ENCODE measurements at regions not wholly inside any gene's neighbourhood (a gene's known extent, or its start where the extent isn't known, plus 50 kb on each side); places are given as distances from the start of the nearest gene placed in this dataset.
"Not testable (repeated sequence)": the region's sequence is repeated elsewhere in the genome, so short reads cannot be mapped to it uniquely, and the experiment has no call there.

GRCh38 chr1:86798608-86799291 lies 94.4 kb downstream of the SH3GLB1 start:
- DNase-seq (no peak), ATAC-seq (peak; percentile 72)
- CTCF ChIA-PET: interaction anchor here (0.6 kb wide), 1 partner anchor 1840 kb away, joined by 5 read pairs; no protein-coding TSS in a partner anchor
- intact Hi-C loops (cut with DNase I, micrococcal nuclease): no loop called here
- no peaks in the 10 kb centered on the region for H3K36me3 Mint-ChIP-seq (ENCODE audit: low read depth)
- H3K27ac Mint-ChIP-seq: no peak overlapping the region
- no peak overlapping the region for H3K4me3 Mint-ChIP-seq
- H3K9me3 Mint-ChIP-seq (ENCODE audit: low read depth): peaks cover 2% of the 10 kb centered on the region
- no peaks in the 10 kb centered on the region for H3K27me3 Mint-ChIP-seq
- POLR2A ChIA-PET: no interaction called here
- no peaks in the 10 kb centered on the region for H3K4me1 Mint-ChIP-seq

GRCh38 chr1:86803641-86804040 lies 99.3 kb downstream of the SH3GLB1 start:
- H3K36me3 Mint-ChIP-seq (ENCODE audit: low read depth); intact Hi-C loops (cut with DNase I, micrococcal nuclease); H3K4me3 Mint-ChIP-seq; ATAC-seq; POLR2A ChIA-PET; H3K27ac Mint-ChIP-seq; CTCF ChIA-PET; H3K9me3 Mint-ChIP-seq (ENCODE audit: low read depth); H3K27me3 Mint-ChIP-seq; H3K4me1 Mint-ChIP-seq; DNase-seq: not testable (repeated sequence)

- CTCF ChIA-PET; H3K4me3 Mint-ChIP-seq; intact Hi-C loops (cut with DNase I, micrococcal nuclease): not testable (repeated sequence)
Measured at GRCh38 chr1:86805898-86806519, 101.6 kb downstream of the SH3GLB1 start.

GRCh38 chr1:86811142-86811924 lies 102.6 kb downstream of the SELENOF start:
- ATAC-seq (no peak), DNase-seq (no peak)
- Mint-ChIP-seq H3K4me1 (no peaks in the 10 kb centered on the region), H3K4me3 (no peak overlapping the region), H3K9me3 (ENCODE audit: low read depth) (no peaks in the 10 kb centered on the region), H3K27me3 (peaks cover 2% of the 10 kb centered on the region), H3K36me3 (ENCODE audit: low read depth) (no peaks in the 10 kb centered on the region), H3K27ac (no peak overlapping the region)
- ChIA-PET CTCF (interaction anchor here (1.1 to 1.5 kb wide), 2 partner anchors 106 to 311 kb away, joined by 3 read pairs; no protein-coding TSS in a partner anchor), POLR2A (no interaction called here)
- intact Hi-C loops (cut with DNase I, micrococcal nuclease): no loop called here

More at GRCh38 chr1:86805898-86806519, 101.6 kb downstream of the SH3GLB1 start:
- DNase-seq; H3K4me1 Mint-ChIP-seq; H3K27me3 Mint-ChIP-seq; H3K27ac Mint-ChIP-seq; H3K36me3 Mint-ChIP-seq (ENCODE audit: low read depth); POLR2A ChIA-PET; H3K9me3 Mint-ChIP-seq (ENCODE audit: low read depth); ATAC-seq: not testable (repeated sequence)

GRCh38 chr1:86812286-86812685 lies 101.6 kb downstream of the SELENOF start:
- intact Hi-C loops (cut with DNase I, micrococcal nuclease): no loop called here
- ATAC-seq (no peak), DNase-seq (no peak)
- no peaks in the 10 kb centered on the region for H3K9me3 Mint-ChIP-seq (ENCODE audit: low read depth)
- H3K4me1 Mint-ChIP-seq: no peaks in the 10 kb centered on the region
- peaks cover 2% of the 10 kb centered on the region for H3K27me3 Mint-ChIP-seq
- POLR2A ChIA-PET: no interaction called here
- no peaks in the 10 kb centered on the region for H3K36me3 Mint-ChIP-seq (ENCODE audit: low read depth)
- H3K4me3 Mint-ChIP-seq: no peak overlapping the region
- H3K27ac Mint-ChIP-seq: no peak overlapping the region
- CTCF ChIA-PET: no interaction called here

All from activated CD4-positive, alpha-beta T cell treated with anti-CD3 and anti-CD28 coated beads for 36 hours (primary cell).